Pancreas (tissue), 10 donors: ENCODE measurements at regions not wholly inside any gene's neighbourhood (a gene's known extent, or its start where the extent isn't known, plus 50 kb on each side); places are given as distances from the start of the nearest gene placed in this dataset.

ENCODE experiments used
- ATAC-seq, 4 donors: fragments of 200-7000 bp; cut with Tn5 transposase; one replicate each; pipeline versions ENCODE4 v1.8.0 to v1.9.1; 2020; ENCODE audit warnings: mild to moderate bottlenecking in 4 of 4, moderate library complexity in 4 of 4
- DNase-seq, 6 donors: peaks; one replicate each; pipeline ENCODE4 v3.0.0-alpha.2; 2020
- FAIRE-seq: peaks from 2 replicates; lab custom pipeline; 2012; peaks lifted over from hg19 to GRCh38; lab: Jason Lieb, UNC
- H3K27ac ChIP-seq, 4 donors: fragments of 200-600 bp; sonication (generic); 1 replicate in 3 of 4; 2 replicates in 1 of 4; pipeline versions ENCODE4 v1.5.0 to v1.8.0; 2020
- H3K27me3 ChIP-seq, 4 donors: fragments of 200-600 bp; one replicate each; pipeline ENCODE4 v1.8.0; 2021
- H3K36me3 ChIP-seq, 3 donors: fragments of 200-600 bp; sonication (generic) in 1 of 3; one replicate each; pipeline versions ENCODE4 v1.5.0 to v1.8.0; 2020 to 2021
- H3K4me1 ChIP-seq, 3 donors: fragments of 200-600 bp; one replicate each; pipeline ENCODE4 v1.8.0; 2021
- H3K4me3 ChIP-seq, 4 donors: fragments of 200-600 bp; sonication (generic) in 2 of 4; one replicate each; pipeline versions ENCODE4 v1.5.0 to v1.8.0; 2020 to 2021
- H3K9me3 ChIP-seq, 4 donors: fragments of 200-600 bp; one replicate each; pipeline ENCODE4 v1.8.0; 2021
- CTCF ChIP-seq, 4 donors: fragments of 200-600 bp; sonication (generic) in 3 of 4; IDR thresholded peaks; one replicate each; pipeline versions ENCODE4 v1.5.0 to v1.8.0; 2021; ENCODE audit warnings: antibody characterized with exemption in 4 of 4
- WGBS, 2 donors: extraction: QIAGEN DNeasy Blood & Tissue Kit; methylation state at CpG; one replicate each; pipeline ENCODE4 v1.1.7; 2013; 5-methylcytosine and 5-hydroxymethylcytosine counted together
- intact Hi-C, 3 donors: fragments of 100-400 bp; cut with DNase I; formaldehyde crosslinking; loops; one replicate each; pipeline versions ENCODE4 v1.11.1 to v1.14.2; 2022
- donor health status: healthy with polysubstance abuse.
- donor health status: DM: no; HTN: no; CAD: no; lungs with moderate emphysema.
- donor health status: DM: no; HTN: no; CAD: no.
- donor health status: control.
- donor health status: control.
- donor health status: Bipolar disorder and iron deficiency.
- donor health status: DM: yes; HTN: yes; CAD: no.
- donor health status: DM: no; HTN: no; CAD: no.
- donor health status: DM: no; HTN: no; CAD: no.
- donor health status: DM: yes; HTN: yes; CAD: no.

- H3K4me3 ChIP-seq: no peak overlapping the region
- no peaks in the 10 kb centered on the region for H3K36me3 ChIP-seq
- ATAC-seq: no peak
- no peak for TF ChIP-seq CTCF (IDR thresholded peaks at IDR 0.05)
- no peak for FAIRE-seq
- 75 to 88% methylated on average over 3 of the region's 3 CpGs for WGBS, 2 donors
- H3K9me3 ChIP-seq: no peaks in the 10 kb centered on the region
- no peaks in the 10 kb centered on the region for H3K27me3 ChIP-seq
- DNase-seq: no peak
- intact Hi-C loops: no loop called here
- no peak overlapping the region for H3K27ac ChIP-seq
- H3K4me1 ChIP-seq: peaks cover 0 to 6% (median 0%) of the 10 kb centered on the region in 3 donors
Measured at GRCh38 chr12:19752712-19753111, 313.4 kb downstream of the AEBP2 start.

- H3K9me3 ChIP-seq: no peaks in the 10 kb centered on the region
- H3K4me1 ChIP-seq: peaks cover 0 to 6% (median 0%) of the 10 kb centered on the region in 3 donors
- FAIRE-seq (no peak), DNase-seq (no peak), ATAC-seq (no peak)
- H3K27ac ChIP-seq: no peak overlapping the region
- no peaks in the 10 kb centered on the region for H3K27me3 ChIP-seq
- H3K36me3 ChIP-seq: no peaks in the 10 kb centered on the region
- TF ChIP-seq CTCF (IDR thresholded peaks at IDR 0.05): no peak
- intact Hi-C loops: no loop called here
- H3K4me3 ChIP-seq: no peak overlapping the region
- WGBS, 2 donors: 79 to 83% methylated on average over 2 of the region's 2 CpGs
Measured at GRCh38 chr12:19755136-19755535, 315.8 kb downstream of the AEBP2 start.

GRCh38 chr12:19757317-19757877 lies 318.1 kb downstream of the AEBP2 start:
- TF ChIP-seq CTCF (IDR thresholded peaks at IDR 0.05): peak in 3 of 4 donors; percentile 13 to 33 (median 17)
- DNase-seq (no peak), ATAC-seq (peak in 3 of 4 donors; percentile 52 to 55 (median 52)), FAIRE-seq (peak; percentile 74)
- Histone ChIP-seq H3K9me3 (no peaks in the 10 kb centered on the region), H3K36me3 (no peaks in the 10 kb centered on the region), H3K27me3 (no peaks in the 10 kb centered on the region), H3K4me1 (peaks cover 0 to 6% (median 0%) of the 10 kb centered on the region in 3 donors), H3K27ac (no peak overlapping the region), H3K4me3 (no peak overlapping the region)
- 47 to 60% methylated on average over 7 of the region's 7 CpGs for WGBS, 2 donors
- intact Hi-C loops: no loop called here

- TF ChIP-seq CTCF (IDR thresholded peaks at IDR 0.05): no peak
- H3K4me1 ChIP-seq: peaks cover 0 to 6% (median 0%) of the 10 kb centered on the region in 3 donors
- no peaks in the 10 kb centered on the region for H3K36me3 ChIP-seq
- no peaks in the 10 kb centered on the region for H3K9me3 ChIP-seq
- no peaks in the 10 kb centered on the region for H3K27me3 ChIP-seq
- FAIRE-seq (no peak), DNase-seq (no peak), ATAC-seq (peak in 1 of 4 donors; percentile 34)
- no peak overlapping the region for H3K27ac ChIP-seq
- intact Hi-C loops: no loop called here
- no peak overlapping the region for H3K4me3 ChIP-seq
Measured at GRCh38 chr12:19759227-19759626, 319.9 kb downstream of the AEBP2 start.

GRCh38 chr12:19760611-19761010 lies 321.3 kb downstream of the AEBP2 start:
- no peaks in the 10 kb centered on the region for H3K27me3 ChIP-seq
- intact Hi-C loops: no loop called here
- H3K4me1 ChIP-seq: no peaks in the 10 kb centered on the region
- H3K36me3 ChIP-seq: no peaks in the 10 kb centered on the region
- ATAC-seq (no peak), DNase-seq (no peak), FAIRE-seq (no peak)
- WGBS, 2 donors: 75 to 79% methylated on average over 2 of the region's 2 CpGs
- no peak overlapping the region for H3K27ac ChIP-seq
- no peak overlapping the region for H3K4me3 ChIP-seq
- TF ChIP-seq CTCF (IDR thresholded peaks at IDR 0.05): no peak
- no peaks in the 10 kb centered on the region for H3K9me3 ChIP-seq
